HG03103 (cell line): ENCODE measurements at regions not wholly inside any gene's neighbourhood (a gene's known extent, or its start where the extent isn't known, plus 50 kb on each side); places are given as distances from the start of the nearest gene placed in this dataset.
A peak's percentile ranks its signal among the peaks of the same experiment; 100 is the strongest.
"Not testable (repeated sequence)": the region's sequence is repeated elsewhere in the genome, so short reads cannot be mapped to it uniquely, and the experiment has no call there.

Experiments
- ATAC-seq: cut with Tn5 transposase; IDR thresholded peaks from one replicate; pipeline ENCODE4 v1.9.1; 2021; ENCODE audit warnings: low read depth; ENCODE audit not compliant: unreplicated experiment

GRCh38 chrX:3994315-3994714 lies 280.9 kb upstream of the PRKX start:
- no peak for ATAC-seq

GRCh38 chrX:3990569-3990968 lies 277.1 kb upstream of the PRKX start:
- ATAC-seq: no peak

- ATAC-seq: not testable (repeated sequence)
These were observed 258.8 kb upstream of the PRKX start for GRCh38 chrX:3972104-3972858.

DNA sequence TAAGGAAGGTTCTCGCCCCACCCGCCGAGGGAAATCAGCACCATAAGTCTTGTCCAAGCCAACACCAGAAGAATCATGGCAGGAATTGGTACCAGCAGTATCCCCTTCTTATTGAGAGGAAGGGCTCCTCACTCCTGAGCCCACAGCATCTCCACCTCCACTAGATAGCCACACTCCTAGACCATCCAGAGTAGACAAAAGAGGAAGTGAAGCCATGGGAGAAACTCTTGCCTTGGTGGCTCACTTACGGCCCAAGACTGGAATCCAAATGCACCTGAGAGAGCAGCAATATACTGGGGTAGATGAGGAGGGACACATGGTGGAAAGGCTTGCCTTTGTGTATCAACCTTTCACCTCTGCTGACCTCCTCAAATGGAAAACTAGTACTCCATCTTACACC lies 255.3 kb upstream of the PRKX start:
- no peak for ATAC-seq

DNA sequence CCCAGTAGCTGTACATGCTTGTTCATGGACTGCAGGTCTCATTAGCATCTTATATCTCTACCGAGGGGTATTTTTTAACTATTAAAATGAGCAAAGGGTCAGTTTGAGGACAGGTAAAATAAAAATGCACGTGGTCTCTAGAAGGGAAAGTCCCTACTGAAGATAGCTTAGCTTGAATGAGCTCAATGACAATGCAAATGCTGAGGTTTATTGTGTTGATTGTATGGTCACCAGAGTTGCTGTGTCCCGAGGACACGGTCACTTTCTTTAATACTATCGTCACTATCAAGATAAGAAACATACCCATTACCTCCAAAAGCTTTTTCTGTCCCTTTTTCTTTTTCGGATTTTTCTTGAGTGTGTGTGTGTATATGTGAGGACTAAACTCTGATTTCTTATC lies 250.5 kb upstream of the PRKX start:
- ATAC-seq: no peak

DNA sequence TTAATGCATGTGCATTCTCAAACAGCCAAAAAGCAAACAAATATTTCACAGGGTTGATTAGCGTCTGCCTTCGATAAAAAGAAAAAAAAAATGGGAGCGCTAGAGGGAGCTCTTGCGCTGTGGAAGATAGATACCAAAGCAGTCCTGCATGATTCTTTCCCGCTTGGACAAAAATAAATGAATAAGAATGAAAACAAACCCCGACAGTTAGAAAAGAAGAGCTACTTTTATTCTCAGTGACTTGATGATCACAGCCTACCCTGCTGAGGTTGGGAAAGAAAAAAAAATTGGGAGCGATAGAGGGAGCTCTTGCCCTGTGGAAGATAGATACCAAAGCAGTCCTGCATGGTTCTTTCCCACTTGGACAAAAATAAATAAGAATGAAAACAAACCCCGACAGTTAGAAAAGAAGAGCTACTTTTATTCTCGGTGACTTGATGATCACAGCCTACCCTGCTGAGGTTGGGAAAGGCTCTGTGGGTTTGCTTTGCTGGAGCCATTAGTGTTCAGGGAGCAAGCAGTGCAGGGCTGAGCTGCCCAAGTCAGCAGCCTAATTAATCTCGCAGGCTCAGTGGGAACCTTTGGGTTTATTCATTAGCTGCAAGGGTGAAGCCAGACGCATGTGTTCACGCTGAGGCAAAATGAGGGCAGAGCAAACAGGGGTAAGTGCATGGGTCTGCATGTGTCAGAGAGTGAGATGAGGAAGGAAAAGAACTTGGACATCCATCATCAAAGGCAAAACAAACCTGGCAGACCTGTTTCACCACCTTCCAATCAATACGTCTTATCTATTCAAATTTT lies 249.3 kb upstream of the PRKX start:
- ATAC-seq: no peak

DNA sequence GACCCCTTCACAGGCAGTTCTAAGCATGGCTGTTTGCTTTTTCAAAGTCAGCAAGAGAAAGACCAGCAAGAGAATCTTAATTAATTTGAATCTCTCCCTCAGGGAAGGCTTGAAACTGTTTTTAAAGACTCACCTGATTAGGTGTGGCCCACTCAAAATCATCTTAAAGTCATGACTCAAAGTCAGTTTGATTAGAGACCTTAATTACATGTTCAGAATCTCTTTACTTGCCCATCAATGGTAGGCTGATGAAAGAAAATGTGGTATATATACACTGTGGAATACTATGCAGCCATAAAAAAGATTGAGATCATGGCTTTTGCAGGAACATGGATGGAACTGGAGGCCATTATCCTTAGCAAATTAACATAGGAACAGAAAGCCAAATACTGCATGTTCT lies 247.5 kb upstream of the PRKX start:
- no peak for ATAC-seq

- ATAC-seq: no peak
These were observed 238.4 kb upstream of the PRKX start for GRCh38 chrX:3951859-3952258.

- ATAC-seq: no peak
These were observed 236.9 kb upstream of the PRKX start for GRCh38 chrX:3950373-3950772.

- ATAC-seq: no peak
These were observed 230.5 kb upstream of the PRKX start for GRCh38 chrX:3943965-3944364.

GRCh38 chrX:3940000-3940610 lies 226.7 kb upstream of the PRKX start:
- no peak for ATAC-seq

DNA sequence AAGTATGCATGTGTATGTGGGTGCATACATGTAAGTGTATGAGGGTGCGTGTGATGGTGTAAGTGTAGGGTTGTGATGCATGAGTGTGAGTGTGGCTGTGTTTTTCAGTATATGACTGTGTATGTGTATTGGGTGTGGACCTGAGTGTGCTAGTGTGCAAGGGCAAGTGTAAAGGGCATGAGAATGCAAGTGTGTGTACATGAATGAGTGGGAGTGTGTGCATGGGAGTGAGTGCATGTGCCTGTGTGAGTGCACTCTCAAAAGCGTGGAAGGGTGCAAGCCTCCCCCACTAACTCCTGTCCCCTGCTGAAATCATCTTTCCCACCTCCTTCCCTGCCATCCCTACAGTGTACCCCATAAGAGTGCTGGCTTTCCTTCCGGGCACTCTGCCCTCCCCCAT lies 225.1 kb upstream of the PRKX start:
- no peak for ATAC-seq

GRCh38 chrX:3935196-3935595 lies 221.7 kb upstream of the PRKX start:
- not testable (repeated sequence) for ATAC-seq

GRCh38 chrX:3920424-3921017 lies 207.1 kb upstream of the PRKX start:
- ATAC-seq: peak; percentile 89

- ATAC-seq: peak; percentile 34
These were observed 206.4 kb upstream of the PRKX start for GRCh38 chrX:3919668-3920423.

- ATAC-seq: not testable (repeated sequence)
These were observed 201.4 kb upstream of the PRKX start for GRCh38 chrX:3914813-3915212.

GRCh38 chrX:3914059-3914458 lies 200.6 kb upstream of the PRKX start:
- not testable (repeated sequence) for ATAC-seq

DNA sequence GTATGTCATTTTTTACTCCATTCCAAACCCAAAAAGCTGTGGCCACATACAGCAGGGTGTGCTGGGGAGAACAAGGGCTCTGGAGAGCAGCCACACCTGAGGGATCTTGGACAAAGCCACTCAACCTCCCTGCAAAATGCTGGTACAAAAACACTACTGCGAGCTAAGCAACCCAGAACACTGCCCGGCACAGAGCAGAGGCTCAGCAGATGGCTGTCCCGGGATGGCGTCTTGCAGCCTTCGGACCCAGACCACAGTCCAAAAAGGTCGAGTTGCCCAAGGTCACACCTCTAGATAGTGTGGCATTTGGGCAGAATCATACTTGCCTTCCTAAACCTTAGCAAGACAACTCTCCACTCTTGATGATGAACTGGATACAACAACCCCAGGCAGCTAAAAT lies 197.6 kb upstream of the PRKX start:
- not testable (repeated sequence) for ATAC-seq

DNA sequence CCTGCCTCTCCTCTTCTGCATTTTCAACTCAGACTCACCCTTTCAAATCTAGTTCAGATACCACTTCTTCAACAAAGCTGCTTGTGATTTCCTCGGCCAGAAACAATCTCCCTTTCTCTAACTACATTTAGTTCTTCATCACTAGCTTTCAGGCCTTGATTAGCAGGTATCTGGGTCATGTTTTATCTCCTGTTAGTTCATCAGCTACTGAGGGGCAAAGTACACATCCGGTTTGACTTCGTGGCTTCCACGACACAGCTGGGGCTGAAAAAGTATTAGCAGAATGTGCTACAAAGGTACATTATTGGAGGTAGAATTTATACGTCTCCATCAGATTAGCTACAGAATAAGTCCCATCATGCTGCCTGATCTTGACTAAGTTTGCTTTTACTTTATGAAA lies 197.2 kb upstream of the PRKX start:
- not testable (repeated sequence) for ATAC-seq

DNA sequence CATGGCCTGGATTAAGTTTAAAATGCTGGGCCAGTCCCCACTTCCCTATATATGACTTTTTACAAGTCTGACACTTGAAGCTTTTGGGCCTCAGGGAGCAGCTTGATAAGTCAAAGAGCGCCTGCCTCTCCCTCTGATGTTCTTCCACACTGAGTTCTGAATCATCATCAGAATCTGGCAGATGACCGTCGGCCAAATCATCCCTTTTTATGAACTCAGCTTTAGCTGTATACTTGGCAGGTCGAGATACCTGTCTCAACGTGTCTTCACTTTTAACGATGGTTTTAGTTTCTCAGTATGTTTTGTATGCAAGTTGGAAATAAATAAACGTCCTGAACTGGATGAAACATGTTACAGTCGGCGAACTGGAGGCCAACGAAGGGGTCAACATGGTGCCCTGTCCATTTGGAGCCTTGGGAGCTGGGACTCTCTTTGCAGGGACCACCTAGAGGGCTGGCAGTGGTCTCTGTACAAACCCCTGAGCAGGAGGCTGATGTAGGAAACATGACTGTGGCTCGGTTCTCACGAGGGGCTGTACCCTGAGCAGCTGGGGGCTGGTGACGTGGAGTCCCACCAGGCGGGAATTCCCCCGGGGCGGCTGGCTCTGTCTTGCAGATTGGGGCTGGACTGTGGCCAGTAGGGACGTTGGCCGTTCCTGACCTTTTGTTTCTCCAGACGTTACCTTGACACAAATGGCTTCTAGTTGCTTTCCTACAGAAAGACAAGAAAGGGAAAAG lies 192.2 kb upstream of the PRKX start:
- ATAC-seq: not testable (repeated sequence)
